HG02798 (cell line): ENCODE measurements at regions not wholly inside any gene's neighbourhood (a gene's known extent, or its start where the extent isn't known, plus 50 kb on each side); places are given as distances from the start of the nearest gene placed in this dataset.
"Not testable (repeated sequence)": the region's sequence is repeated elsewhere in the genome, so short reads cannot be mapped to it uniquely, and the experiment has no call there.

ENCODE experiments used
- ATAC-seq: cut with Tn5 transposase; IDR thresholded peaks from one replicate; pipeline ENCODE4 v1.9.1; 2021; ENCODE audit warnings: mild to moderate bottlenecking; ENCODE audit not compliant: unreplicated experiment, poor library complexity

GRCh38 chr7:49643321-49643720 is 130.1 kb upstream of the VWC2 start:
- no peak for ATAC-seq

GRCh38 chr7:49643736-49644135 is 129.7 kb upstream of the VWC2 start:
- no peak for ATAC-seq

GRCh38 chr7:49644396-49645166 is 128.9 kb upstream of the VWC2 start:
- no peak for ATAC-seq

DNA sequence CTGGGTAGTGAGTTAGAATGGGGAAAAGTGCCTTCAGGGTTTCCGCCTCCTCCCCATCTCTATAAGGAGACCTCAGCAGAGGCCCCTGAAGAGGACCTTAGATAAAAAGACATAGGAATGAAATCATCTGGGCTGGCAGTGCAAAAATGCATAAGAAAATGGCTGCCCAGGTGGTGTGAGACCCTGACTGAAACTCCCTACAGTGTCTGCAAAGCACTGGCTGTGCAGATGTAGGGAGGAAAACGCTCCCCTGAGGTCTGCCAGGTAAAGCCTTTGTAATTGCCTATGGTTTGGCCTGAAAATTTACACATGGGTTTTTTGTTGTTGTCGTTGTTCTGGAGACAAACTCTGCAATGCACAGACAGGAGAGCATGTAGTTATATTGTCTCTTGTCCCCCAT is 128.1 kb upstream of the VWC2 start:
- ATAC-seq = no peak

DNA sequence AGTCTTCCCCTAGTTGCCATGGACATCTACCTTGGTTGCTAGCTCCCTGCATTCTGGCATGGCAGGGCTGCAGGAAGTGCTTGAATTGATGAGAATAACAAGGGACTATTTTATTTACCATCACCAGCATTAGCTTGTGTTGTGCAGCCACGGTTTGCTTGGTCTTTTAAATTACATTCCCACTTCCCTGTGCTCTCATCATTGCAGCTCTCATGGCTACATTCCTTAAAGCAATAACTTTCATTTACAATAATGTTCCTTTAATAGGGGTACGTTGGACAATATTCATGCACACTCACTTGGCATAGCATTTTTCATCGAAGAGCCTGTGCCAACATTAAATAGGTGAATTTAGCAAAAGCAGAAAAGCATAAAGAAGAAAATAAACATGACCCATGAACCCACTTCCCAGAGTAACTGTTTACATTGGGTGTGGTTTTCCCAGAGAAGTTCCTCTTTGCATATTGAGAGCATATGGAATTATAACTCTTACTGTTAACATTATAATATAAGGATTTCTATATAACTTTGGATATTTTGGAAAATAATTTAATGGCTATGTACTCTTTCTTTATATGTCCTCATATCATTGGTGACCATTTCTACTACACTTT is 113.2 kb upstream of the VWC2 start:
- no peak for ATAC-seq

DNA sequence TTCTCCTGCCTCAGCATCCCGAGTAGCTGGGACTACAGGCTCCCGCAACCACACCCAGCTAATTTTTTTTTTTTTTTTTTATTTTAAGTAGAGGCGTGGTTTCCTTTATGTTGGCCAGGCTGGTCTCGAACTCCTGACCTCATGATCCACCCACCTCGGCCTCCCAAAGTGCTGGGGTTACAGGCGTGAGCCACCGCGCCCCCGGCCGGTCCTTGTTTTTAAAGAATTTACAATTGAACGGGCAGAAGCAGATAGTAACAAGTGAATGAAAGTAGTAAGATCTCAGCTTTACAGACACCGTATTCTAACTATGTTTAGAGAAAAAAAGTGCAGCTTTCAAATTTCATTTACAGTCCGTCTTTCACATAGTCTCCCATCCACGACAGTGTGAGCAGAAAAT is 112.5 kb upstream of the VWC2 start:
- ATAC-seq = no peak

DNA sequence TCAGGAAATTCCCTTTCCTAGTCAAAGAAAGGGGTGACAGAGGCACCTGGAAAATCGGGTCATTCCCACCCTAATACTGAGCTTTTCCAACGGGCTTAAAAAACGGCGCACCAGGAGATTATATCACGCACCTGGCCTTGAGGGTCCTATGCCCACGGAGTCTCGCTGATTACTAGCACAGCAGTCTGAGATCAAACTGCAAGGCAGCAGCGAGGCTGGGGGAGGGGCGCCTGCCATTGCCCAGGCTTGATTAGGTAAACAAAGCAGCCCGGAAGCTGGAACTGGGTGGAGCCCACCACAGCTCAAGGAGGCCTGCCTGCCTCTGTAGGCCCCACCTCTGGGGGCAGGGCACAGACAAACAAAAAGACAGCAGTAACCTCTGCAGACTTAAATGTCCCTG is 107.5 kb upstream of the VWC2 start:
- ATAC-seq = not testable (repeated sequence)

DNA sequence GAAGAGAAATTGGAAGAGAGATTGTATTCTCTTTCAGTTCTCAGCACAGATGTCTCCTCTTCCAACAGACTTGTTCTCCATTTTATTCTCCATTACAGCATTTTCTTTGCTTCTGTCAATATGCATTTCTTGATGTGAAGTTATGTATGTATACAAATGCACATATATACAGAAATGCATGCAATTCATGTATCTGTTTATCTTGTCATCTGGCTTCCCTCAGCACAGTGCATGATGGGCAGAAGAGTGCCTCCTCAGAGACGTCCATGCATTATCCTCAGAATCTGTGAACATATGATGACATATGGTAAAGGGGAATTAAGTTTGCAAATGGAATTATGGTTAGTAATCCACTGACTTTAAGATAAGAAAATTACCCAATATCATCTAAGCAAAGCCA is 106.7 kb upstream of the VWC2 start:
- no peak for ATAC-seq

GRCh38 chr7:49669285-49669684 is 104.2 kb upstream of the VWC2 start:
- ATAC-seq = no peak

- ATAC-seq = no peak
Observed at GRCh38 chr7:49669692-49670260, 103.7 kb upstream of the VWC2 start.

DNA sequence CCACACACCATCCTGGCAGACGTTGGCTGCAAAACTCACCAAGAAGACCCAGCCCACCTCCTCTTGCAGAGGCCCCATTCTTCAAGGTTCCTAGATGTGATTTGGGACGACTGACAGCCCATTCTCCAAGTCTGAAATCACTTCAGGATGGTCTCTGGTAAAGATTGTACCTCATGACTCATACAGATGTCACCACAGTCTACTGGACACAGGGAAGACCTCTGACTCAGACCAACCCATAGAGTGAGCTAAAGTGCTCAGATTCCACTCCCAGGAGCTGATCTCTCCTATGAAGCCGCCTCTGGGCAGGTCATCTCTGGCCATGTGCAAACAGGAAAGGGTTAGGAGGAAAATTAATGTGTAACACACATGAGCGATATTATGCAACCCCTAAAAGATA is 102.4 kb upstream of the VWC2 start:
- ATAC-seq = no peak

DNA sequence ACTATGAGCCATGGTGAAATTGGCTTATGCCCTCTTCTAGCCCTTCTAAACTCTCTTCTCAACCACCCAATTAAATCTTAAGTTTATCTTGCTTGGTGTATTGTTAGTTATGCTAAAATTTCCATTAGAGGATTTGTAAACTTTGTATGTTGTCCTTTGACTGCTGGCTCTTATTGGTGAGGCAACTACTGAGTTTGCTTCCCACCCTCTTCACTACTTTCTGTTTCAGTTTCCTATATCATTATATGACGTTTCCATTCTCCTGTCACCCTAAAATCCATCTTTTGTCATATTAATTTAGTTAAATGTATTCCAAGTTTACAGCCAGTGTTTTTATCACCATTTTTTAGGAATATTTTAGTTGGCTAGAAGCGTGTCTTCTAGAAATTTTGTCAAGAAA is 80.9 kb upstream of the VWC2 start:
- ATAC-seq = no peak

- no peak for ATAC-seq
Observed at GRCh38 chr7:49695971-49696370, 77.5 kb upstream of the VWC2 start.

- no peak for ATAC-seq
Observed at GRCh38 chr7:49700841-49701240, 72.6 kb upstream of the VWC2 start.

DNA sequence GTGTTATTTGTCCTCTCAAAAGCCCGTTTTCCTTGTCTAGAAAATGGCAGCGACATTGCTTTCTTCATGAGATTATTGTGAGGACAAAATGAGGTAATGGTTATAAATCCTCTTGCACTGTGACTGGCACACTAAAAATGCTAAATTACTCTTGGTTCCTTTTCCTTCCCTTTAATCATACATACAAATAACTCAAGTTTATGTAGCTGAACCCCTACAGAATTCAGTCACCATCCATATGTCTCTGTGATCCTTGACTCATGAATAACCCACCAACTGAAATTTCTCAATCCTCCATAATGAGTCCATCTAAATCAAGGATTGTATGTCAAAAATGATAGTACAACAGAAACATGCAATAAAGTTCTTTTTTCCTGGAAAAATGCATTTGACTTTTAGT is 71.3 kb upstream of the VWC2 start:
- no peak for ATAC-seq

GRCh38 chr7:49703337-49703736 is 70.1 kb upstream of the VWC2 start:
- no peak for ATAC-seq

DNA sequence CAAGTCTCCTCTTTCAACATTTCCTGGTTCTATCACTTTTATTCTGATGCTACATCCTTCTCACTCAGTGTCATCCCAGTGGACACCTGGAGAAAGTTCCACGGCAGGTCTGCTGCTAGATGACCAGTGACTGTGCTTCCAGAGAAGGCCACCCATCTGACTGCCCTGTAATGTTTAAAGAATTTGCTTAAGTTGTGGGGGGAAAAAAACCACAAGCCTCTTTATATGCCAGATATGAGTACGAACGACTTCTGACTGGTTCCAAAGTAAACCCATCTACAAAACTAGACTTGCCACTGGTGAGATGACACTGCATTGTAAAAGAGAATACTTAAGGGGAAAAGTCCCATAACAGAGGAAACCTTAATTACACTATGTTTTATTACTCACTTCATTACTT is 69.6 kb upstream of the VWC2 start:
- no peak for ATAC-seq

DNA sequence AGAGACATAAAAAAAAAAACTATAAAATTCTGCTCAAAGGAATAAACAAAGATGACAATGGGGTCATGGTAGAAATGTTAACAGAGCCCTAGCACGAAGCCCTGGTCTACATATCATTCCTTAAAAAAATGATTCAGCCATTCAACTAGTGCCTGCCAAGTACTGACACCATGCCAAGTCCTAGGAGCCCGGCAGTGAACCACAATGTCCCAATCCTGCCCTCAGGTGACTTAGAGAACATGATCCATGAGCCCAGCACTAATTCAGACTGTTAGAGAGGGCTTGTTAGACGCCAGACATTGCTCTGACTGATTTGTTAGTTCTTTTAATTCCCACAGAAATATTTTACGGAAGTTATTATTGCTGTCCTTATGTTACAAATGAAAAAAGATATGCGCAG is 67.3 kb upstream of the VWC2 start:
- ATAC-seq = no peak

- no peak for ATAC-seq
Observed at GRCh38 chr7:49707891-49708290, 65.5 kb upstream of the VWC2 start.

DNA sequence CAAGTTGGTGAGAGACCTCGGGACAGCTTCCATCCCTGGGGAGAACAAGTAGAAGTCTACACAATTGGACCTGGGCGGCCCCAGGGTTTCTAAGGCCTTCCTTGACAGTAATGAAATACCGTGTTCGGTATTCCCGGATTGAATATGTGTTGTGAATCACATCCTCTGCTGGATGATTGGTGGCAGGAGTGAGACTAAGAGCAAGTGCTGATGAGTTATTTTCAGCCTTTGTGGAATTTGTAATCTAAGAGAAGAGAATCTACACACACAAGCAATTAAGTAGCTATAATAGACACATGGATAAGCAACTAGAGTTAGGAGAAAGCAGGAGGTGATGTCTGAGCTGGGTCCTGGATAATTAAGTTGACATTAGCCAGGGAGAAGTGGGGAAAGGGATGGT is 64.8 kb upstream of the VWC2 start:
- ATAC-seq = no peak

- ATAC-seq = not testable (repeated sequence)
Observed at GRCh38 chr7:49711072-49711723, 62.2 kb upstream of the VWC2 start.
